OCI-LY1 (cell line): ENCODE measurements at regions not wholly inside any gene's neighbourhood (a gene's known extent, or its start where the extent isn't known, plus 50 kb on each side); places are given as distances from the start of the nearest gene placed in this dataset.

ENCODE experiments used
- H2AFZ ChIP-seq: fragments of 200-600 bp; sonication (generic), shearing (Covaris generic); 2 replicates; pipeline ENCODE4 v1.6.0; 2014; ENCODE audit warnings: antibody characterized with exemption, mild to moderate bottlenecking, low read length
- H3F3A ChIP-seq: fragments of 200-600 bp; sonication (generic), shearing (Covaris generic); 2 replicates; pipeline ENCODE4 v1.6.0; 2014; ENCODE audit warnings: mild to moderate bottlenecking, antibody characterized with exemption, low read length, moderate library complexity; ENCODE audit not compliant: insufficient read depth
- H3K27ac ChIP-seq: fragments of 200-600 bp; sonication (generic); 2 replicates; pipeline ENCODE4 v1.5.1; 2014; ENCODE audit warnings: low read length, mixed run types, mild to moderate bottlenecking, low read depth; ENCODE audit not compliant: poor library complexity, severe bottlenecking
- H3K27me3 ChIP-seq: fragments of 200-600 bp; sonication (generic); 2 replicates; pipeline ENCODE4 v1.6.0; 2014; ENCODE audit warnings: antibody characterized with exemption, mild to moderate bottlenecking, low read length, moderate library complexity; ENCODE audit not compliant: insufficient read depth
- H3K36me3 ChIP-seq: fragments of 200-600 bp; sonication (generic); 2 replicates; pipeline ENCODE4 v1.6.1; 2014; ENCODE audit warnings: mild to moderate bottlenecking, antibody characterized with exemption, low read length, moderate library complexity, mixed read lengths; ENCODE audit not compliant: insufficient read depth
- H3K4me1 ChIP-seq: fragments of 200-600 bp; sonication (generic); 2 replicates; pipeline ENCODE4 v1.5.1; 2014; ENCODE audit warnings: mild to moderate bottlenecking, low read length, moderate library complexity; ENCODE audit not compliant: insufficient read depth, severe bottlenecking
- H3K4me2 ChIP-seq: fragments of 200-600 bp; sonication (generic), shearing (Covaris generic); 2 replicates; pipeline ENCODE4 v1.6.1; 2014; ENCODE audit warnings: low read length
- H3K4me3 ChIP-seq: fragments of 200-600 bp; sonication (generic); 2 replicates; pipeline ENCODE4 v1.5.1; 2014; ENCODE audit warnings: low read length, low read depth, mild to moderate bottlenecking, mixed read lengths; ENCODE audit not compliant: poor library complexity, severe bottlenecking
- H3K79me2 ChIP-seq: fragments of 200-600 bp; shearing (Covaris generic); 2 replicates; pipeline ENCODE4 v1.6.1; 2016; ENCODE audit warnings: mixed run types, low read length, mixed read lengths; ENCODE audit not compliant: insufficient read depth
- H3K9ac ChIP-seq: fragments of 200-600 bp; sonication (generic), shearing (Covaris generic); 2 replicates; pipeline ENCODE4 v1.6.1; 2014; ENCODE audit warnings: mild to moderate bottlenecking, low read length, mixed read lengths
- H3K9me2 ChIP-seq: fragments of 200-600 bp; sonication (generic), shearing (Covaris generic); 2 replicates; pipeline ENCODE4 v1.6.1; 2014; ENCODE audit warnings: low read depth, mild to moderate bottlenecking, low read length, mixed read lengths
- H3K9me3 ChIP-seq: fragments of 200-600 bp; shearing (Covaris generic); 2 replicates; pipeline ENCODE4 v1.6.1; 2014; ENCODE audit warnings: low read length, mixed read lengths
- H4K20me1 ChIP-seq: fragments of 200-600 bp; sonication (generic), shearing (Covaris generic); 2 replicates; pipeline ENCODE4 v1.6.0; 2016; ENCODE audit warnings: mild to moderate bottlenecking, low read length; ENCODE audit not compliant: insufficient read depth
- EZH2 ChIP-seq: fragments of 200-600 bp; sonication (generic), shearing (Covaris generic); IDR thresholded peaks from 2 replicates; pipeline ENCODE4 v1.8.0; 2017; ENCODE audit warnings: borderline replicate concordance, mixed run types, mild to moderate bottlenecking, antibody characterized with exemption, low read length, moderate library complexity, mixed read lengths
- TF ChIP-seq, protein P1 (sequence below): fragments of 200-600 bp; sonication (generic), shearing (Covaris generic); IDR thresholded peaks from 2 replicates; pipeline ENCODE4 v1.5.1; 2017; ENCODE audit warnings: mild to moderate bottlenecking, antibody characterized with exemption, low read length, moderate library complexity, mixed read lengths

GRCh38 chr10:4103603-4104002 is 318.6 kb upstream of the KLF6 start:
- TF ChIP-seq EZH2: no peak
- TF ChIP-seq, protein P1, sequence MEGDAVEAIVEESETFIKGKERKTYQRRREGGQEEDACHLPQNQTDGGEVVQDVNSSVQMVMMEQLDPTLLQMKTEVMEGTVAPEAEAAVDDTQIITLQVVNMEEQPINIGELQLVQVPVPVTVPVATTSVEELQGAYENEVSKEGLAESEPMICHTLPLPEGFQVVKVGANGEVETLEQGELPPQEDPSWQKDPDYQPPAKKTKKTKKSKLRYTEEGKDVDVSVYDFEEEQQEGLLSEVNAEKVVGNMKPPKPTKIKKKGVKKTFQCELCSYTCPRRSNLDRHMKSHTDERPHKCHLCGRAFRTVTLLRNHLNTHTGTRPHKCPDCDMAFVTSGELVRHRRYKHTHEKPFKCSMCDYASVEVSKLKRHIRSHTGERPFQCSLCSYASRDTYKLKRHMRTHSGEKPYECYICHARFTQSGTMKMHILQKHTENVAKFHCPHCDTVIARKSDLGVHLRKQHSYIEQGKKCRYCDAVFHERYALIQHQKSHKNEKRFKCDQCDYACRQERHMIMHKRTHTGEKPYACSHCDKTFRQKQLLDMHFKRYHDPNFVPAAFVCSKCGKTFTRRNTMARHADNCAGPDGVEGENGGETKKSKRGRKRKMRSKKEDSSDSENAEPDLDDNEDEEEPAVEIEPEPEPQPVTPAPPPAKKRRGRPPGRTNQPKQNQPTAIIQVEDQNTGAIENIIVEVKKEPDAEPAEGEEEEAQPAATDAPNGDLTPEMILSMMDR: no peak
- Histone ChIP-seq H3K4me1 (no peaks in the 10 kb centered on the region), H3K9me2 (no peaks in the 10 kb centered on the region), H3K4me2 (no peak overlapping the region), H3K36me3 (no peaks in the 10 kb centered on the region), H3K79me2 (no peaks in the 10 kb centered on the region), H3K4me3 (no peak overlapping the region), H3K27ac (no peak overlapping the region), H3K27me3 (no peaks in the 10 kb centered on the region), H3K9ac (no peak overlapping the region), H2AFZ (no peak overlapping the region), H4K20me1 (no peaks in the 10 kb centered on the region), H3F3A (no peaks in the 10 kb centered on the region), H3K9me3 (no peaks in the 10 kb centered on the region)

DNA sequence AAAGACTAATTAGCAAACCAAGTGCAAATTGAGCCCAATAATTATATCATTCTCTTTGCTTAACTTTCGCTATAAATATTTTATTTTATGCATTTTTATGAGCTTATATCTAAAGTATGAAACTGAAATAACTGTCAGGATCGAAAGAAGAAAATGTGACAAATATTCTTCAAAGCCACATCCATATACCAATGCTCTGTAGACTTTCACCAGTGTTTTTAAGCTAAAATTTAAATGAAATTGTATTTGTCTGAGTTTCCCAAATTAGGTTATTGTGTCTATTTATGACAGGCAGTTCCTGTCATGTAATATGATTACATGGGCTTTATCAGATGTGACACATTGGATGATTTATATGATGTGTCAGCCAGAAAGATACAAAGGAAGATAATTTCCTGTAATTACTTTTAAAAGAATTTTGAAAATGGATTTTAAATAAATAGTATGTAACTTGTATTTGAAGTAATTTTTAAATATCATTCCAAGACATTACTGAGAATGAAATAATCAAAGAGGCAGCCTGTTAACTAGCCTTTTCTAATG is 317.9 kb upstream of the KLF6 start:
- Histone ChIP-seq H3K4me3 (no peak overlapping the region), H3K79me2 (no peaks in the 10 kb centered on the region), H3K27ac (no peak overlapping the region), H3K4me2 (no peak overlapping the region), H3K9ac (no peak overlapping the region), H3K9me2 (no peaks in the 10 kb centered on the region), H3K9me3 (no peaks in the 10 kb centered on the region), H4K20me1 (no peaks in the 10 kb centered on the region), H3F3A (no peaks in the 10 kb centered on the region), H3K27me3 (no peaks in the 10 kb centered on the region), H3K36me3 (no peaks in the 10 kb centered on the region), H2AFZ (no peak overlapping the region), H3K4me1 (no peaks in the 10 kb centered on the region)
- TF ChIP-seq, protein P1: no peak
- TF ChIP-seq EZH2: no peak

DNA sequence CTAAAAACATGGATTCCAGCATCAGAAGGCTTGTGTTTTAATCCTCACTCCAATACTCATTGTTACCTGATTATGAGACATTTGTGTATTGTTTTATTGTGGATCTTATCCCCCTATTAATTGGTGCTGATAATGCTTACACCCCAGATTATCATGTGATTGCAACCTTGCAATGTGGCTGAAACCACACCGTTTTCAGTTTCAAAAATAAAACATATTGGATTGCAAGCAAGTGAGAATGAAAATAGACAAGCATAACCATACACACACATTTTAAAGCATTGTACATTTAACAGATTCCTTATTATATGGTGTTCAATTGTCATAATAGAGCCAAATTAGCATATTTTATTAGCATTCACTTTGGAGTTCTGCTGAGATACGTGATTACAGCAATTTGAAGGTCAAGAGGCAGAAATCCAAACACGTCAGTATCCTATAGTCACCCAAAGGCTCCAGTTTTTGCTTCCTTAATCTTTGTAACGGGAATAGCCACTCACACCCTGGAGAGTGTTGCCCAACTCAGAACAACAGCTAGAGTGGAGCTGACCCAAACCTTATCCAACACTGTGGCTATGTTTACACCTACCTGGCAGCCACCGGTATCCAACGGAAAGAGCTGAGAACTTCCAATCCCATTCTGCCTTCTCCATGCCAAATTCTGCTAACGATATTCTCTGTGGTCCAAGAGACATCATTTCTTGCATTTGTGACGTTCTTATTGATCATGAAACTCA is 317.1 kb upstream of the KLF6 start:
- H3K79me2 ChIP-seq: no peaks in the 10 kb centered on the region
- no peaks in the 10 kb centered on the region for H3K9me3 ChIP-seq
- H2AFZ ChIP-seq: no peak overlapping the region
- no peak overlapping the region for H3K4me2 ChIP-seq
- no peaks in the 10 kb centered on the region for H3F3A ChIP-seq
- H3K9me2 ChIP-seq: no peaks in the 10 kb centered on the region
- no peaks in the 10 kb centered on the region for H3K4me1 ChIP-seq
- no peaks in the 10 kb centered on the region for H4K20me1 ChIP-seq
- H3K27ac ChIP-seq: no peak overlapping the region
- no peak for TF ChIP-seq EZH2
- TF ChIP-seq, protein P1: no peak
- H3K36me3 ChIP-seq: no peaks in the 10 kb centered on the region
- no peak overlapping the region for H3K4me3 ChIP-seq
- no peak overlapping the region for H3K9ac ChIP-seq
- no peaks in the 10 kb centered on the region for H3K27me3 ChIP-seq
